ENCODE measurements at regions not wholly inside any gene's neighbourhood (a gene's known extent, or its start where the extent isn't known, plus 50 kb on each side); places are given as distances from the start of the nearest gene placed in this dataset.
"Not testable (repeated sequence)": the region's sequence is repeated elsewhere in the genome, so short reads cannot be mapped to it uniquely, and the experiment has no call there.

GRCh38 chr7:89602984-89603383 lies 551.3 kb upstream of the STEAP1 start:
- no peak overlapping the region for H3K4me3 ChIP-seq
- no peak overlapping the region for H3K27ac ChIP-seq
- no peak for TF ChIP-seq CTCF (IDR thresholded peaks at IDR 0.05)
- TF ChIP-seq POLR2A (IDR thresholded peaks at IDR 0.05) = no peak
- no peak for ATAC-seq
- intact Hi-C loops (cut with DNase I) = no loop called here
- H3K36me3 ChIP-seq (replicated peaks in 1 of 2; ENCODE audit: insufficient read depth in 1 of 2, low read depth in 2 of 2) = no peaks in the 10 kb centered on the region
- no peaks in the 10 kb centered on the region for H3K4me1 ChIP-seq
- 70 to 81% methylated on average over 1 of the region's 1 CpG for WGBS, 2 donors
- peaks cover 0 to 12% (median 0%) of the 10 kb centered on the region in 3 donors for H3K9me3 ChIP-seq
- no peaks in the 10 kb centered on the region for H3K27me3 ChIP-seq
- DNase-seq = no peak

DNA sequence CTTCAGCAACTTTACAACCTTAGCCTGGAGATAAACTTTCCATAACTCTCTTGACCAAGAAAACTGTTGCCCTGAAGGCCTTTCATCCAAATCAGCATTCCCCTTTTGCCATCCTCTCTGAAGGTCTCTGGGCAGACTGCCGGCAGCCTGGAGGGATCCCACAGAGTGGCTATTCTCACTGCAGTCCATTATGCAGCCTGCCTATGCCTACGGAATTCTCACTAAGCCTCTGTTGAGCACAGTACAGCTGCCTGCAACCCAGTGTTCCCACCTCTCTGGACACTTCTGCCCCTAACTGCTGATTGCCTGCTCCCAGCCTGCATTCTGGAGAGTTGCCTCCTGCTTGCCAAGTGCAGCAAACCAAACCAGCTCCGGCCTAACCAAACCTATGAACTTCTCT lies 548.9 kb upstream of the STEAP1 start:
- 67 to 70% methylated on average over 3 of the region's 3 CpGs for WGBS, 2 donors
- no peak for TF ChIP-seq POLR2A (IDR thresholded peaks at IDR 0.05)
- no peak for TF ChIP-seq CTCF (IDR thresholded peaks at IDR 0.05)
- intact Hi-C loops (cut with DNase I) = no loop called here
- Histone ChIP-seq H3K9me3 (peaks cover 0 to 7% (median 0%) of the 10 kb centered on the region in 3 donors), H3K36me3 (replicated peaks in 1 of 2; ENCODE audit: insufficient read depth in 1 of 2, low read depth in 2 of 2) (no peaks in the 10 kb centered on the region), H3K27me3 (no peaks in the 10 kb centered on the region), H3K4me3 (no peak overlapping the region), H3K27ac (no peak overlapping the region), H3K4me1 (no peaks in the 10 kb centered on the region)
- ATAC-seq = no peak
- DNase-seq = no peak

DNA sequence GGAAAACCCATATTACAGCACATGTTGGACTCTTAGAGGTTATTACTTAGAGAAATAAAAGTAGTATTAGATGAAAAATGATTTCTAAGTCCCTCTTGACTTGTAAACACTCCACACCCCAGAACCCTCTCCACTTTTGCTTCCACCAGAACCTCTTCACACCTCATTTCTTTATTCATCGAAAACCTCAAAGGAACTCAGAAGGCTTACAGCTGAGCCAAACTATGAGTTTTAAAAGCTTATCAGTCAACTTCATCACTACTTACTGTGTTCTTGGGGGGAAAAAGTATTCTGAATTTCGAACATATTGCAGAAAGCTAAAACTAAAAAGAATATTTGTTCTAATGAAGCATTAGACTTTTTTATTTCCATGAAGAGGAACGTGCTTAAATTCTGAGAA lies 547.8 kb upstream of the STEAP1 start:
- Histone ChIP-seq H3K4me1 (no peaks in the 10 kb centered on the region), H3K27ac (no peak overlapping the region), H3K9me3 (no peaks in the 10 kb centered on the region), H3K27me3 (no peaks in the 10 kb centered on the region), H3K36me3 (replicated peaks in 1 of 2; ENCODE audit: insufficient read depth in 1 of 2, low read depth in 2 of 2) (no peaks in the 10 kb centered on the region), H3K4me3 (no peak overlapping the region)
- DNase-seq (no peak), ATAC-seq (no peak)
- WGBS, 2 donors = 55 to 72% methylated on average over 3 of the region's 3 CpGs
- intact Hi-C loops (cut with DNase I) = no loop called here
- TF ChIP-seq CTCF (IDR thresholded peaks at IDR 0.05) (no peak), POLR2A (IDR thresholded peaks at IDR 0.05) (no peak)

DNA sequence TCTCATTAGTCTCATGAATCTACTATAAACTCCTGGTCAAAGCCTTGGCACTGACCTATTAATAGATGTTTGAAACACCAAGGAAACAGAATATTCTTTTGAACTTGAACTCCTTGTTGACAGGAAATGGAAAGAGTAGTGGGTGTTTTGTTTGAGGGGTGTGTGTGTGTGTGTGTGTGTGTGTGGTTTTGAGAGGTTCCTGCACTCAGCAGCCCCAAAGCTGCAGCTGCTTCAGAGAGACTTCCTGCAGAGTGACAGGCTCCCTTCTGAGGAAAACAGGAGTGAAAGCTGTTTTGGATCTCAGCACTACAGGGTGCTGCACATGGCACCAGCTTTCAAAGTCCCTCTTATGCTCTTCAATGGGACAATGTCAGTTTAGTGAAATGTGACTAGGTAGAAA lies 546.5 kb upstream of the STEAP1 start:
- ATAC-seq = no peak
- no peaks in the 10 kb centered on the region for H3K4me1 ChIP-seq
- no peaks in the 10 kb centered on the region for H3K9me3 ChIP-seq
- intact Hi-C loops (cut with DNase I) = no loop called here
- TF ChIP-seq POLR2A (IDR thresholded peaks at IDR 0.05) (no peak), CTCF (IDR thresholded peaks at IDR 0.05) (no peak)
- no peak overlapping the region for H3K27ac ChIP-seq
- H3K27me3 ChIP-seq = peaks cover 0 to 3% of the 10 kb centered on the region in 2 donors
- H3K4me3 ChIP-seq = no peak overlapping the region
- DNase-seq = no peak
- H3K36me3 ChIP-seq (replicated peaks in 1 of 2; ENCODE audit: insufficient read depth in 1 of 2, low read depth in 2 of 2) = no peaks in the 10 kb centered on the region

DNA sequence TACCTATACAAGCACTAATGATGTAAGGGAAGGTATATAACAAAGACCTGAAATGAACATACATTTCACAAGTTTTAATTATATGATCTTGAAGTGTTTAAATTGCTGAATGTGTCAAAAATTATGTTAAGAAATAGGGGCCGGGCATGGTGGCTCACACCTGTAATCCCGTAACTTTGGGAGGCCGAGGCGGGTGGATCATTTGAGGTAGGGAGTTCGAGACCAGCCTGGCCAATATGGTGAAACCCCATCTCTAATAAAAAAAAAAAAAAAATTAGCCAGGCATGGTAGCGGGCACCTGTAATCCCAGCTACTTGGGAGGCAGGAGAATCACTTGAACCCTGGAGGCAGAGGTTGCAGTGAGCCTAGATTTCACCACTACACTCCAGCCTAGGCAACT lies 537.4 kb upstream of the STEAP1 start:
- H3K27me3 ChIP-seq; H3K27ac ChIP-seq; H3K4me1 ChIP-seq; intact Hi-C loops (cut with DNase I); H3K36me3 ChIP-seq (replicated peaks in 1 of 2; ENCODE audit: insufficient read depth in 1 of 2, low read depth in 2 of 2); DNase-seq; H3K4me3 ChIP-seq; ATAC-seq; H3K9me3 ChIP-seq: not testable (repeated sequence)
- 93 to 97% methylated on average over 6 of the region's 6 CpGs for WGBS, 2 donors
